ENCODE measurements at regions not wholly inside any gene's neighbourhood (a gene's known extent, or its start where the extent isn't known, plus 50 kb on each side); places are given as distances from the start of the nearest gene placed in this dataset.
"Not testable (repeated sequence)": the region's sequence is repeated elsewhere in the genome, so short reads cannot be mapped to it uniquely, and the experiment has no call there.

DNA sequence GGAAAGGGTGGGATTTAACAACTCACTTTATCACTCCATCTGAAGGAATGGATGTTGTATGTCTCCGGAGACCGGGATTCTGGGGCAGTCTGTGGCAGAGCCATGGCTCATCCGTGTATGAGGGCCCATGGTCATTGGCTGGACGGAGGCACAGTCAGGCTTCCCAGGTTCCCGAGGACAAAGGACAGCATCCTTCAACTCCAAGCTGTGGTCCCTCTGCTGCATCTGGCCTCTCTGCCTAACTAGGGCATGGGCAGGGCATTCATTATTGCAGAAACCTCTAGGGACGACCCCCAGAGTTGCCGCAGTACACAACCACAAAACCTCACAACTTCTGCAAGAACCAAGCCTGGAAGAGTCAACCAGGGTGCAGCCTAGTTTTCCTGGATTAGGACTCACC lies 525.2 kb downstream of the GLRX3 start:
- DNase-seq (ENCODE audit: low read depth), result no peak

DNA sequence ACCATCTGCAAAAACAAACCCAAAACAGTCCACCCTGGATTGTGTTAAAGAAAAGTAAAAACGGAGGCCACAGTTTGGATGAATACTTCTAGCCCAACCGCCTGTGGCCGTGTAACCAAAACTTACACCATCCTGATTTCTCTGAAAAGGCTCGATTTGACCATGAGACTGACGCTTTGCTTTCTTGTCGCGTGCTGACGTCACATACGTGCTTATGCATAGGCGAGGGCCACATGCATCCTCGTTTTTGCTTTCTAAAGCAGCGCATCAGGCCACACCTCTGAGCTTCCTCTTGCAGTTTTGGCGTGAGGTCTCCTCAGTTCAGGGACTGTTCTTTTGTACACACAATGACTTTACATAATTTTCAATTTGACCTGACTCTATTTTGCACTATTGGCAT lies 526.6 kb downstream of the GLRX3 start:
- no peak for DNase-seq (ENCODE audit: low read depth)

DNA sequence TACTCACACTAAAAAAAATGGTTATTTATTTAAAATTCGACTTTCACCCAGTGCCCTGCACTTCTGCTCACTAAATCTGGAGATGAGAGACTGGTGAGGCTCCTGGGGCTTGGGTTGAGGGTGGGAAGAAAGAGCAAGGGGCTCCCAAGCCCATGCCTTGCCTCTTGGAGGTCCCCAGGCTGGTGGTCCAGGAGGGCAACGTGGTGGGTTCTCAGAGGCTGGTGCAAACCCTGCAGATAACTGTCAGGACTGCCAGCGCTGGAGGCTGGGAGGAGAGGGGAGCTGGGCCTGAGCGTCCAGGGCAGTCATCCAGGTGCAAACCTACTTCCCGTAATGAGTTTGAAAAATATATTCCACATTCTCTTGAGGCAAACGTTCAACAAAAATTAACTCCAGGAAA lies 528.3 kb downstream of the GLRX3 start:
- no peak for DNase-seq (ENCODE audit: low read depth)

DNA sequence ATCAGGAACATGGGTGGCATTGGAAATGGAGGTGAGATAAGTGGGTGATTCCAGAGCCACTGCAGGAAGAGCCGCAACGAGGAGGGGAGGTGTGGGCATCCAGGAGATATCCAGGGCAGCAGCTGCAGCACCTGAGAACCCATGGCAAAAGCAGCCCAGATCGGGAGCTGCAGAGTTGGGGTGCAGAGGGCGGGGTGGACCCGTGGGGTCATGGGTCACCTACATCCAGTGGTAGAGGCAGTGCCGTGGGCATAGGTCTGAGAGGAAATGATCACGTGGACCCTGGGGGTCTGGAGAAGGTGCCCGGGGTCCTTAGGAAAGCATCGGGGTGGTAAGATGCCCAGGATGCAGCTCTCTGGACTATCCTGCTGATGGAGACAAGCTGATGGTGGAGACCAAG lies 530.0 kb downstream of the GLRX3 start:
- DNase-seq (ENCODE audit: low read depth), result no peak

DNA sequence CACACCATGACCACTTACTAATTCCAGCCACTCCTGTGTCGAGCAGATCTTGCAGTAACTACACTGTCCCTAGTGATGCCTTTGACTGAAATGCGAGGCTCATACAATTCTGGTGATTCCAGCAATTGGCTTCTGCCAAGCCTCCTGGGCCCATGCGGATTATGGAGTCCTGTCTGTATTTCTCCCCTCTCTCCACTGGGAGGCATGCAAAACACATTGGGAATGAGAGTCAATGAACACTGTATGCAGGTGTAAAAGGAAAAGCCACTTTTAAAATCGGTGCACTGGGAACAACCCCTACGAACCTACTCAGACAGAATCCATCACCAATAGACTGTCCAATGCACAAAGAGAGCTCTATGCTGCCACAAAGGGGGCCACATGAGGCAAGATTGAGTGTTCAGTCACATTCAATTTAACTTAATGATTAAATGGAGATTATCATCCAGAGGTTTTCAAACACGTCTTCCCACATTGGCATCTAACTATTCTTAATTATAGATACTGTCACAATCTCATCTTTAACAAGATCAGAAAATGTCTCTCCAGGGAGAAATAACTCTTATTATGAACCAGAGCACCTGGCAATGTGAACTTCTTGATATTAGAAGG lies 550.6 kb downstream of the GLRX3 start:
- no peak for DNase-seq (ENCODE audit: low read depth)

DNA sequence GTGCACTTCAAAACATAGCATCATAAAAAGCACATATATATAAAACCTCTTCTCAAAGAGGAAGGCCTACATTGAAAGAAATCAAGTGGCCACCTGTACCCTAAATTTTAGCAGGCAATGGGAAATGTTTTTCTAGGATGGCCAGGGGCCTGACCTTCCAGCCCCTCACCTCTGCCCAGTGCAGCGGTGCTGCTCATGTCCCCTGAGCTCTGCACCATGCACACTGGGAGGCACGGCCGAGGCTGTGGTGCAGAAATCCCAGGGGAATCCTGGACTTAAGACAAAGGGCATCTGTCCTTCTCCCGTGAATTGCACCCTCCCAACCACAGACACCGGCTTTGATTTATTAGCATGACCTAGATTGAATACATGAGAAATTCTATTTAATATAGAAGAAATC lies 551.4 kb downstream of the GLRX3 start:
- DNase-seq (ENCODE audit: low read depth), result no peak

DNA sequence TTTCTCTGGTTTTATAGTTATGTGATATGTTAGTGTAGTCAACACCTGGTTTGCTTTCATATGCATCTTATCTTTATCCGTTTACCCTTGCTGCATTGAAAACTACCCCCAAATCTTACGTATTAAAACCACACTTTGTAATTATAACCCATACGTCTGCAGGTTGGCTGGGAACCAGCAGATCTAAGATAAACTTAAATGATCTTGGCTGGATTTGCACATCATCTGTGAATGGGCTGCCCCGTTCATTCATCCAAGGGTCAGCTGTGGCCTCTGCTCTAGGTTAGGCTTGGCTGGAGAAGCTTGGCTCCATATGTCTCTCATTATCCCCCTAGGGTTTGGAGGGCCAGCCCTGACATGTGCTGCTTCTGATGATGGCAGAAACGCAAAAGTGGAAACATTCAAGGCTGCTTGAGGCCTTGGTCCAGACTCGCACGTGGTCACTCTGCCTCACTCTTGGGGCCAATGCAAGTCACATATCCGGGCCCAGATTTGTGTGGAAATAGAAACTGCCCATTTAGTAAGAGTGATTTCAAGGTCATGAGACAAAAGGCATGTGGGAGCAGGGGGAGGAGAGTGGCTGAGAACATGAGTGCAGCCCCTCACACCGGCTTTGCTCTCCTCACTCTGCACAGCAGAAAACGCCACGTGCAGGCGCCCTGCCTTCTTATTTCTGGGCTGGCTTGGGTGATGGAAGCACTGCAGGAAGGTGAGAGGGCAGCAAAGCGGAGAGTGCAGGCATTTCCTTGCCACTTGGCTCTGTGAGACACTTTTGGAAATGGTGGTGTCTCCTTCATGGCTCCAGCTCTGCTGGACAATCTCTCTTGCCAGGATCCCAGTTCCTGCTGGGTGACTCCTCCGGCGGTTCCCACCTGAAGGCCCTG lies 553.8 kb downstream of the GLRX3 start:
- DNase-seq (ENCODE audit: low read depth), result no peak

DNA sequence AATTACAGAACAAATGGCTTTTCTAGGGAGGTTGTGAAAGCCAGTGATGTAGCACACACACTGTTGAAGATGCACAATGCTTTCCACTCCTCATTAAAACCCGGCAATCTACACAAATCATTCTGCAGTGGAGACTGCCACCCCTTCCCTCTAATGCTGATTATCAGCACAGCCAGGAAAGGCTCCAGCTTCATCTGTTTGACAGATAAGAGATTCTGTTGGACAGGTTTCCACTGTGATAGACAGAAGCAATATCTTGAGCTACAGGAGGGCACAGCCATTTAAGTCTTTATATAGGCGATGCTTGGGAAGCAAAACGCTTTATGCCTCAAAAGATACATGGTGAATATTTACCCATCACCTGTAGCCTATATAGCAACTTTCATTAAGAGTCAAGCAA lies 555.6 kb downstream of the GLRX3 start:
- no peak for DNase-seq (ENCODE audit: low read depth)

DNA sequence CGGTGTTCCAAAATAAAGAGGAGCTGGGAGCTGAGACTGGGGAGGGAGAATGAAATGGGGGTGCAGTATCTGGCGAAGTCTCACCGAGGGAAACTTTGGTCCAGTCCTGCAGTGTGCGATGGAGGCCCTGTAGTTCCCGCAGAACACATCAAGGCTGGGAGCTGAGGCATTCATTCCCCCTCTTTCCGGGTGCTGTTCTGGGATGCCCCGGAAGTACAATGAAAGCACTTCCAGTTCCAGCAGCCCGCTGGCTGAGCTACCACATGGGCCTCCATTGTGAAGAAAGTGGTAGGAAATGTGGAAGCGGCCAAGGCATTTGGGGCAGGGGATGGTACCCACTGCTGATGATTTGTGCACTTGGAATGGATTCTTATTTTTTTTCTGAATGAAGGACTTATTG lies 560.7 kb downstream of the GLRX3 start:
- no peak for DNase-seq (ENCODE audit: low read depth)

DNA sequence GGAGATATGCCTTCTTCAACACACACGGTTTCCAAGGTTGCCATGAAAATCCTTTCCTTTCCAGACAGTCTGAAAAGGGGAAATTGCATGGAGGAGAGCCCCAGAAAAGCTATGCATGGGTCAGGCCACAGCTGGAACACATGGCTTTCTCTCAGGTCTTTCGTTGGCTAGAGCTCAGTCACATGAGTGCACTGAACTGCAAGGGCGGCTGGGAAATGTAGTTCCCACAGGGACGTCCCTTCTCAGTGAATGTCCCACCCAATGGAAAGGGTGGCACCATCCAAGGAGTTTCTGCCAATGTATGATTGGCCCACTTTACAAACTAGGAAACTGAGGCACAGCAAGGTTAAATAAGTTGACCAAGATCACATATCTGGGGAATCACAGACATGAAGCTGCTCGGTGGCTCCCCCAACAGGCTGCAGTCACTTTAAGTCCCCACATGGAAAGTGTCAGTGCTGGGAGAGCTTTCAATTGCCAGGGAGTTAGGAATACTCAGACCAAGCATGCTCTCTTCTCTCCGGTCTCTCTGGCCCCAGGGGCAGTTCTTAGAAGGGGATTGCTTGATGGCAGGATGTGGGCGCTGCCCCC lies 571.3 kb downstream of the GLRX3 start:
- no peak for DNase-seq (ENCODE audit: low read depth)

DNA sequence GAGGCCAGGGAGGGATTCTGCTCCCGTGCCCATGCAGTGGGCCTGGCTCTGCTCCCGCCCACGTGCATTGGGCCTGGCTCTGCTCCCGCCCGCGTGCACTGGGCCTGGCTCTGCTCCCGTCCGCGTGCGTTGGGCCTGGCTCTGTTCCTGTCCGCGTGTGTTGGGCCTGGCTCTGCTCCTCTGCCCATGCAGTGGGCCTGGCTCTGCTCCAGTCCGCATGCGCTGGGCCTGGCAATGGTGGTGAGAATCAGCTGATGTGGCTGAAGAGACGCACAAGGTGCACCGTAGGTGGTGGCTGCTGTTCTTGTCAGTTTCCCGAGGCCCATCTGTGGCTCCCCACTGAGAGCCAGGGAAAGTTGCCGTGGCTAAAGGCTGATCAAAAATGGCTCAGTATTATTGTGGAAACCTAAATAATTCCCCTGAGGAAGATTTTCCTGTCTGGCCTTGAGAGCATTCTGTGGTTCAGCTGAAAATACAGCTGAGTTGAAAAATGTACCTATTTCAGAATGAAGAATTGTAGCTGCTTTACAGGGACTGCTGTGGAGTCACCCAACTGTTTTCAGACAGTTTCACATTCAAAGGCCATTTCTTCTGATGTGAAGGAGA lies 572.4 kb downstream of the GLRX3 start:
- no peak for DNase-seq (ENCODE audit: low read depth)

DNA sequence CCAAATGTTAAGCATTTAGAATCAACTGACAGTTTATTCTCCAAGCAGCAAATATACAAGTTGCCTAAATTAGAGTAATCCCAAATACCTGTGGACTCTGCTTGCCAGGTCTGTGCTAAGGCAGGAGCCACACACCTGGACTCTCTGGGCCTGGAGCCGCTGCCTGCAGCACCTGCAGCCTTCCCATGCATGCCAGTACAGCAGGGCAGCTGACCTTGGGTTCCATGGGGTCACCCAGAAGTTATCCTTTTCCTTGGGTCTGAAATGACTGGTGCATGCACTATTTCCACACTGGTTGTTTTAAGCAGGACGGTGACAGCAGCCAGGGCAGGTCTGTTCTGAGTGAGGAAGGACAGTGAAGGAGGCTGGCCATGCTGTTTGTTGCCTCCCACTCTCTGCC lies 573.2 kb downstream of the GLRX3 start:
- no peak for DNase-seq (ENCODE audit: low read depth)

DNA sequence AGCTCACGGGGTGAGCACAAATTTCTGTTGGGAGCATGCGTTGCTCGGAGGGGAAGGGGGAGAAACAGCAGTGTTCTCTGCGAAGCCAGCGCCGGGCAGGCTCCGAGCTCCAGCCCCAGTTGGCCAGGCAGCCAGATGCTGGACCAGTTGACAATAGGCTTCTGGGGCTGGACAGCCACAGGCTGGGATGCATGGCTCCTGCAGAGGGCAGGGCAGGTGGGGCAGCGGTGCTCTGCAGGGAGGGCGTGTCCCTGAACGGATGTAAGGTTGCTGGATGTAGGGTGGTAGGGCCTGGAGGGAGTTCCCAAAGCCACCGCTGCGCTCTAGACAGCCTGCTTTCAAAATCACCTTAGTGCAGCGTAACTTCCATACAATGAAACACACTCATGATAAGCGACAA lies 574.9 kb downstream of the GLRX3 start:
- no peak for DNase-seq (ENCODE audit: low read depth)

DNA sequence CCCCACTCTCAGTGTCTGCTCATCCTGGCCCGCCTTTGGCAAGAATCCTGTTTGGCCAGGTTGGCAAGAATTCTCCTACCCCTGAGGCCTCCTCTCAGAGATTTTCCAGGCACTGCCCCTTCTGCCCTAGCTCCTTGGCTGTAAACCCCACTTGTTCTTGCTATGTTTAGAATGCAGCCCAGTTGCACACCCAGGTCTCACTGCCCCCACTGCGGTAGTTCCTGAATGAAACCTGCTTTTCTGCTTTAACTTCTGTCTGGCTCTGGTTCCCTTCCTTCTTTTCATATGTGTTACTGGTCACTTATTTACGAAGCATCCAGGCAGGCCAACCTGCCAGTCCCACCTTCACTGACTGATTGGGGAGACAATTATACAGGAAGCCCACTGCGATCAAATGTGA lies 576.9 kb downstream of the GLRX3 start:
- DNase-seq (ENCODE audit: low read depth), result no peak

DNA sequence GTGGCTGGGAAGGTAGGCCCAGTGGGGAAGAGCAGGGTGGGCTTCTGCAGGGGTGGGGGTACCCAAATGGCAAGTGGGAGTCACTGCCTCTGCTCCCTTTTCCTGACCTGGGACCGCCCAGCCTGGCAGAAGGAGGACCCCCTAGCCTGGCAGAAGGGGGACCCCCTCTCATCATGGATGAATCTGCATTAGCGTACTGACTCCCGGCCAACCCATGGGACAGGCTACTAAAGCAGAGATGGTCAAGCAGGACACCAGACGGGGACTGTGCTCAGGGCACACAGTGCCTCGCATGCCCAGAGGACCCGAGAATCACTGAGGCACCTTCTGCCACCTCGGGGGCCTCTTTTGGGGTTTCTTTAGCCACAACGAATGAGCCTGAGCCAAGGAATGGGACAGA lies 577.5 kb downstream of the GLRX3 start:
- DNase-seq (ENCODE audit: low read depth), result no peak

DNA sequence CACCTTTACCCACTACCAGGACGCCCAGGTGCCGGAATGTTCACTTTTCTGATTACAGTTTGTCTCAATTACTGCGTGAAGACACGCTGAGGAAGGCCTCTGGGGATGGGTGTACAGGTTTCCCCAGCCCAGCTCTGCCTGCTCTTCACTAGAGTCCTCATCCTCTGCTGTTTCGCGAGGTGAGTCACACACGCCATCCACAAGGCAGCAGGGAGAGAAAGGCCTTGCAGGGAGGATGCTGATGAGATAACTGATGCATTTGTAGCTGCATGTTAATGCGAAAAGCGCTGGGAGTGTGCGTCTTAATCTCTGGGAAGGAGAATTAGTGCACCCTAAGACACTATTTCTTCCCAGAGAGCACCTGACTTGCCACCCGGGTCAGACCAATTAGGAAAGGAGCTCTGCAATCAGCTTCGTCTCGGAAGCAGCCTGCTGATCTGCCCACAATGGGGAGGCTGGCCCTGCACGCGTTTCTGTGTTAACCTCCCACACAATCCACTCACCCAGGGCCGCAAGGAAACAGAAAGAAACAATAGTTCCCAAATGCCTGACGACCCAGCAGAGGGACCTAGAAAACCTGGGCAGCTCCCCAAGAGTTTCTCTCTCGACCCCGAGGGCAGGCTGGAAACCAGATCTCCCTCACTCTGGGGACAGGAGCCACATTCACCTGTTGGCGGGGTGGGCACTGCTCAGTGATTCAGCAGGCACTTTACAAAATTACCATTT lies 578.7 kb downstream of the GLRX3 start:
- DNase-seq (ENCODE audit: low read depth), result no peak

DNA sequence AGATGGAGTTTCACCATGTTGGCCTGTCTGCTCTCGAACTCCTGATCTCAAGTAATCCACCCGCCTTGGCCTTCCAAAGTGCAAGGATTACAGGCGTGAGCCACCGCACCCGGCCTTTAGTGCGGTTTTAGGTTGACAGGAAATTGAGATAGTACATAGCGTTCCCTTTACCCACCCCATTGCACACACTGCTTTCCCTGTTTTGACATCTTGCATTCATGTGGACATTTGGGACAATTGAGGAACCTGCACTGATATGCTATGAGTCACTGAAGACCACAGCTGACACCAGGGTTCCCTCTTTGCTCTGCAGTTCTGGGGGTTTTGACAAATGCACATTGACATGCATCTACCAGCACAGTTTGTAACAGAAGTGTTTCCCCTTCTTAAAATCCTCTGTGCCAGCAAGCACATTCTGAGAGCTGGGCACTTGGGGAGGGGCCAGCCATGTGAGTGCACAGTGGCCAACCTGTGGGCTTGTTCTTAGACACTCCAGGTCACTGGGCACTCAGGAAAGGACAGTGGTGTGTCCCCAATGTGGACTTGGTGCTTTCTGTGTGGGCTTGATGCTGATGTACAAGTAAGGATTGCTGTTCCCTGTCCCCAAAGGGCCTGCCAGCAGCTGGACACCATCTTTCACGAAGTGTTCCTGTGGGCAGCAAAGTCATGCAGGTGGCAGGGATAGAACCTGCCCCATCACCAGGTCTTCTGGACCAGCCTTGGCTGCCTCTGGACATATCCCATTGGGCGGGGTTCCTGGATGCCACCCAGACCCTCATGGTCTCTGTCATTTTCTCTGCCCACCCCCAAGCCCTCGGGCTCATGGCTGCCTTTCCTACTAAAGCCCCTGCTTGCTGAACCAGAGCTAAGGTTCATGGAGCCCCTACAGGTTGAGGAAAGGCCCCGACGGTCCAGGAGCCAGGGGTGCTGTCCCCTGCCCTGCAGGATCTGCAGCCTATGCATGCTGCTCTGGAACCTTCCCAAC lies 579.8 kb downstream of the GLRX3 start:
- DNase-seq (ENCODE audit: low read depth), result no peak

DNA sequence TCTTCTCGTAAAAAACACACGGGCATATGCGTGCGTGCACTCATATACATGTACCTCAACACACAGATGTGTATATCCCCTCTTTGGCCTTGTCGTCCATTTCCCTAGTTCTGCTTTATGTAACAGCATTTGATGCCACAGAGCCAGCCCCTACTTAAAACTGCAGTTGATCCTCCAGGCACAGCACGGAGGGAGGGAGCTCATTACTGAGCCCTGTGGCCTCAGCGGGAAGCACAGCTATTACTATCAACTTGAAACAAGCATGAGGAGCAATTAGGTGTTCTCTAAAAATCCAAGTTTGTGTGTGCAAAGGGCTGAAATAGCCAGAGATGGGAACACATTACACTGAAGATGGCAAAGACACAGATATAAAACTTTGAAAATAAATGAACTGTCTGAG lies 580.9 kb downstream of the GLRX3 start:
- no peak for DNase-seq (ENCODE audit: low read depth)

DNA sequence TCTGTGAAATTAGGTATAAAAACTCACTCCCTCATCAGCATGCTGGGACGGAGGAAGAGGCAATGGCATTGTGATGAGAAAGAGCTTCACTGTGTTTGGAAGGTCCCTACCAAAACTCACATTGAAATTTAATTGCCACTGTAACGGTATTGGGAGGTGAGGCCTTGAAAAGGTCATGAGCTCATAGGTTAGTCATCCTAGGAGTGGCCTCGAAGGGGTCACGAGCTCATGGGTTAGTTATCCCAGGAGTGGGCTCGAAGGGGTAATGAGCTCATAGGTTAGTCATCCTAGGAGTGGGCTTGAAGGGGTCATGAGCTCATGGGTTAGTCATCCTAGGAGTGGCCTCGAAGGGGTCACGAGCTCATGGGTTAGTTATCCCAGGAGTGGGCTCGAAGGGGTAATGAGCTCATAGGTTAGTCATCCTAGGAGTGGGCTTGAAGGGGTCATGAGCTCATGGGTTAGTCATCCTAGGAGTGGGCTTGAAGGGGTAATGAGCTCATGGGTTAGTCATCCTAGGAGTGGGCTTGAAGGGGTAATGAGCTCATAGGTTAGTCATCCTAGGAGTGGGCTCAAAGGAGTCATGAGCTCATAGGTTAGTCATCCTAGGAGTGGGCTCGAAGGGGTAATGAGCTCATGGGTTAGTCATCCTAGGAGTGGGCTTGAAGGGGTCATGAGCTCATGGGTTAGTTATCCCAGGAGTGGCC lies 582.7 kb downstream of the GLRX3 start:
- DNase-seq (ENCODE audit: low read depth), result not testable (repeated sequence)

DNA sequence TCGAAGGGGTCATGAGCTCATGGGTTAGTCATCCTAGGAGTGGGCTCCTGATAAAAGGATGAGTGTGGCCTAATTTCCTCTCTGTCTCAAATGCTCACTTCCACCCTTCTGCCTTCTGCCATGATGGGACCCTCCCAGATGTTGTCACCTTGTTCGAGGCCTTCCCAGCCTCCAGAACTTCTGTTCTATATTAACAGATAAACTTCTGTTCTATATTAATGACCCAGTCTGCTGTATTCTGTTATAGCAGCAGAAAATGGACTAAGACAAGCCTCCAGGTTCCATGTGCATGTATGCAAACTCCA lies 583.2 kb downstream of the GLRX3 start:
- no peak for DNase-seq (ENCODE audit: low read depth)

DNA sequence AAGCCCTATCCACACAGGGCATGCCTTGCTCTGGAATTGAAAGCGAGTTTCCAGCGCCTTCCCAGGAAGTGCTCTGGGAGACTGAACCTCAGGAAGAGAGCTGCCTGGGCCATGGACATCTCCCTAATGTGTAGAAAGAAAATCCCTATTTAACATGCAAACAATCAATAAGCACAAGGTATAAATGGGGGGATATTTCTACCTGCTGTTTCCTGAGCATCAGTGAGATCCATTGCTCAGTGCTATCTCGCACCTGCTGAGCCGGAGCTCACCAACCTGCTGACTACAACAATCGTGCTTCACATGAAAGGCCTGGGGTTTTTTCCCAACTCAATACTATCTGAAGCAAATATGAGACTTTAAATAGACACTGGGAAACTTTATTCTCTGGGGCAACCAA lies 584.0 kb downstream of the GLRX3 start:
- no peak for DNase-seq (ENCODE audit: low read depth)
